SK-N-DZ (cell line): ENCODE measurements at regions not wholly inside any gene's neighbourhood (a gene's known extent, or its start where the extent isn't known, plus 50 kb on each side); places are given as distances from the start of the nearest gene placed in this dataset.
A peak's percentile ranks its signal among the peaks of the same experiment; 100 is the strongest.
"Not testable (repeated sequence)": the region's sequence is repeated elsewhere in the genome, so short reads cannot be mapped to it uniquely, and the experiment has no call there.

Source experiments
- DNase-seq: peaks from one replicate; pipeline ENCODE4 v3.0.0-alpha.2; 2015; ENCODE audit warnings: low spot score

- not testable (repeated sequence) for DNase-seq
Observed at GRCh38 chr13:34747056-34747455, 195.0 kb upstream of the NBEA start.

GRCh38 chr13:34747507-34747906, 194.6 kb upstream of the NBEA start:
- DNase-seq: no peak

GRCh38 chr13:34748073-34748472, 194.0 kb upstream of the NBEA start:
- no peak for DNase-seq

- no peak for DNase-seq
Observed at GRCh38 chr13:34748596-34748995, 193.5 kb upstream of the NBEA start.

- no peak for DNase-seq
Observed at GRCh38 chr13:34749046-34749445, 193.0 kb upstream of the NBEA start.

- DNase-seq: peak; percentile 48
Observed at GRCh38 chr13:34750078-34750931, 191.8 kb upstream of the NBEA start.

GRCh38 chr13:34751044-34751443, 191.0 kb upstream of the NBEA start:
- DNase-seq: no peak

- no peak for DNase-seq
Observed at GRCh38 chr13:34751492-34751891, 190.6 kb upstream of the NBEA start.

- no peak for DNase-seq
Observed at GRCh38 chr13:34752283-34752960, 189.6 kb upstream of the NBEA start.

- DNase-seq: no peak
Observed at GRCh38 chr13:34756136-34756535, 185.9 kb upstream of the NBEA start.

- no peak for DNase-seq
Observed at GRCh38 chr13:34756572-34756971, 185.5 kb upstream of the NBEA start.

- no peak for DNase-seq
Observed at GRCh38 chr13:34757441-34757840, 184.6 kb upstream of the NBEA start.

- DNase-seq: no peak
Observed at GRCh38 chr13:34758628-34759027, 183.4 kb upstream of the NBEA start.

GRCh38 chr13:34762312-34762711, 179.8 kb upstream of the NBEA start:
- DNase-seq: no peak

- no peak for DNase-seq
Observed at GRCh38 chr13:34764246-34764645, 177.8 kb upstream of the NBEA start.

- no peak for DNase-seq
Observed at GRCh38 chr13:34765446-34766180, 176.5 kb upstream of the NBEA start.

GRCh38 chr13:34767778-34768177, 174.3 kb upstream of the NBEA start:
- DNase-seq: no peak

- no peak for DNase-seq
Observed at GRCh38 chr13:34772206-34772605, 169.9 kb upstream of the NBEA start.

- DNase-seq: no peak
Observed at GRCh38 chr13:34772881-34773280, 169.2 kb upstream of the NBEA start.

- no peak for DNase-seq
Observed at GRCh38 chr13:34776390-34776981, 165.6 kb upstream of the NBEA start.

GRCh38 chr13:34777089-34777913, 164.8 kb upstream of the NBEA start:
- peak; percentile 44 for DNase-seq
